ENCODE measurements at regions not wholly inside any gene's neighbourhood (a gene's known extent, or its start where the extent isn't known, plus 50 kb on each side); places are given as distances from the start of the nearest gene placed in this dataset.
A peak's percentile ranks its signal among the peaks of the same experiment; 100 is the strongest.

DNA sequence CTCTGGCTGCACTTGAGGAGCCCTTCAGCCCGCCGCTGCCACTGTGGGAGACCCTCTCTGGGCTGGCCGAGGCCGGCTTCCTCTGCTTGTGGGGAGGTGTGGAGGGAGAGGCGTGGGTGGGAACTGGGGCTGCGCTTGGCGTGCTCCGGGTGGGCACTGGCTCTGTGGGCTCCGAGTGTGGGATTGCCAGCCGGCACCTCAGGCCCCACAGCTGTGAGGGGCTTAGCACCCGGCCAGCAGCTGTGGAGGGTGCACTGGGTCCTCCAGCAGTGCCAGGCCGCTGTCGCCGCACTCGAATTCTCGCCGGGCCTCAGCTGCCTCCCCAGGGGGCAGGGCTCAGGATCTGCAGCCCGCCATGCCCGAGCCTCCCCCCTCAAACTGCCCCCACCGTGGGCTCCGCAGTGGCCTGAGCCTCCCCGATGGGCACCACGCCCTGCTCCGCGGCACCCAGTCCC, 808.0 kb upstream of the SOX11 start:
- no peaks in the 10 kb centered on the region for H3K9me3 ChIP-seq (ENCODE audit: low read length)
- H3K27me3 ChIP-seq (ENCODE audit: insufficient read depth, low read length) = no peaks in the 10 kb centered on the region
- no peak overlapping the region for H2AFZ ChIP-seq (ENCODE audit: low read depth, low read length)
- H3K36me3 ChIP-seq (ENCODE audit: insufficient read depth, low read length) = no peaks in the 10 kb centered on the region
- H3K4me1 ChIP-seq (ENCODE audit: insufficient read depth, low read length) = no peaks in the 10 kb centered on the region
- H3K4me3 ChIP-seq (ENCODE audit: low read length) = no peak overlapping the region

DNA sequence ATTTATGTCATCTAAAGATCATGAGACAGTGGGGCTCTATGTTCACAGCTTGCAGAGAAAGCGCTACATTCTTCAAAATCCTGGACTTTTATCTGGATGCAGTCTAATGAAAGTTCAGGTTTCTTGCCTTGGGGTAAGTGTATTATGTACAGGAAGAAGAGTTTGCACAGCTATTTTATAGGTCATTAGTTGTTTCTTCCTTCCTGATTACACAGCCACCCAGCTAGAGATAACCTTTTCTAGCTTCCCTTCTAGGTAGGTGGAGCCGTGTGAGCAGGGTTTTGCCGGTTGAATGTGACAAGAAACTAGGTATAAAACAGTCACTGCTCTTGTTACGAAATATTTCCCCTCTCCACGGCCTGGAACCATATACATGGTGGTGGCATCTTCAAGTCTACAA, 800.8 kb upstream of the SOX11 start:
- Histone ChIP-seq H3K27me3 (ENCODE audit: insufficient read depth, low read length) (no peaks in the 10 kb centered on the region), H3K4me1 (ENCODE audit: insufficient read depth, low read length) (no peaks in the 10 kb centered on the region), H3K4me3 (ENCODE audit: low read length) (no peak overlapping the region), H3K9me3 (ENCODE audit: low read length) (no peaks in the 10 kb centered on the region), H2AFZ (ENCODE audit: low read depth, low read length) (no peak overlapping the region), H3K36me3 (ENCODE audit: insufficient read depth, low read length) (no peaks in the 10 kb centered on the region)

DNA sequence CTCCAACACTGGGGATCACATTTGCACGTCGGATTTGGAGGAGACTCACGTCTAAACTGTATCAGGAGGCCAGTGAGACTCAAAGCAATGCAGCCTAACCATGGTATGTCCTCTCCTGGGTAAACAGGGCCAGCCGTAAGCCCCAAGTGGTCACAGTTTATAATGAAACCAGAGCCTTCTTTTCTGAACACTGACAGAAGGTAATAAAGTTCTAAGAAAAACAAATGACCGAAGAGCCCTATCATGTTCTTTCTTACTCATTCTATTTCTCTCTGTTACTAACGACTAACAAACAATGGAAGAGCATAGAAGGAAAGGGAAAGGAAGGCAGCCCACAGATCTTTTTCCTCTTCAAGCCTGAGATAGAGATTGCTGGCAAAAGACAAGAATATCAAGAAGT, 796.8 kb upstream of the SOX11 start:
- H3K9me3 ChIP-seq (ENCODE audit: low read length) = no peaks in the 10 kb centered on the region
- H3K36me3 ChIP-seq (ENCODE audit: insufficient read depth, low read length) = no peaks in the 10 kb centered on the region
- H3K4me1 ChIP-seq (ENCODE audit: insufficient read depth, low read length) = no peaks in the 10 kb centered on the region

DNA sequence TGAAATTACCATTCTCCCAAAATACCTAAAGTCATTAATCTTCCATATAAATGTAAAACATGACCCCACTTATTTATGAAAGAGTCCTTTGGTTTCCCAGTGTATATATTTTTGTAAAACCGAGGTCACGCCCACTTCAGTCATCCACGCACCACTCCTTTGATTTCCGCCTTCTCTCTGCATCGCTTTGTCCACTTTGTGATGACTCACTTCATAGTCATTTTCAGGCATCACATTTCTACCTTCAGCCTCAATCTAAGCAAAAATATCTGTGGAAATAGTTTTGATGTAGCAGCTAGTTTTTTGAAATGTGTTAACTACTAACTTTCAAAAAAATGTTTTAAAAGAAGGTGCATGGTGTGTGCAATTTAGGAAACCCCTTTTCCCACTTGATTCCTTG, 793.5 kb upstream of the SOX11 start:
- Histone ChIP-seq H3K36me3 (ENCODE audit: insufficient read depth, low read length) (no peaks in the 10 kb centered on the region), H3K4me3 (ENCODE audit: low read length) (no peak overlapping the region), H2AFZ (ENCODE audit: low read depth, low read length) (no peak overlapping the region), H3K4me1 (ENCODE audit: insufficient read depth, low read length) (peaks cover 5% of the 10 kb centered on the region), H3K9me3 (ENCODE audit: low read length) (no peaks in the 10 kb centered on the region), H3K27me3 (ENCODE audit: insufficient read depth, low read length) (no peaks in the 10 kb centered on the region)

More for the DNA sequence above, 796.8 kb upstream of the SOX11 start:
- Histone ChIP-seq H2AFZ (ENCODE audit: low read depth, low read length) (no peak overlapping the region), H3K27me3 (ENCODE audit: insufficient read depth, low read length) (no peaks in the 10 kb centered on the region), H3K4me3 (ENCODE audit: low read length) (no peak overlapping the region)

DNA sequence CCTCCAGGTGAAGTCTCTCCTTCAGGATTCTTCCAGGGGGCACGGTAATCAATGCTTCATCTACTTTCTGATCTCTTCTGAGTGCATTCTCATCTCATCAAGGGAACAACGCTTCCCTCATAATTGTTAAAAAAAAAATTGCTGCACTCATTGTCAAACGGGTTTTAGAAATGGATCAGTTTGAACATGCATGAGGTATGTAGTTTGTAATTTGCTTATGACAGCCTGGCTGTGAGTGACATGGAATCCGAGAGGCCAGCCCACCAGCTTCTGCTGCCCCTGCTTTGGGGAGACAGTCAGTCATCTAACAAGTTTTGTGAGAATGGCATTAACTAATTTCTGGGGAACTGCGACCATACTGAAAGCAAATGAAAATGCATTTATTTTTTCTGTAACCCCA, 791.9 kb upstream of the SOX11 start:
- Histone ChIP-seq H3K9me3 (ENCODE audit: low read length) (no peaks in the 10 kb centered on the region), H3K4me1 (ENCODE audit: insufficient read depth, low read length) (peaks cover 5% of the 10 kb centered on the region), H3K36me3 (ENCODE audit: insufficient read depth, low read length) (no peaks in the 10 kb centered on the region), H2AFZ (ENCODE audit: low read depth, low read length) (no peak overlapping the region), H3K4me3 (ENCODE audit: low read length) (no peak overlapping the region), H3K27me3 (ENCODE audit: insufficient read depth, low read length) (no peaks in the 10 kb centered on the region)

DNA sequence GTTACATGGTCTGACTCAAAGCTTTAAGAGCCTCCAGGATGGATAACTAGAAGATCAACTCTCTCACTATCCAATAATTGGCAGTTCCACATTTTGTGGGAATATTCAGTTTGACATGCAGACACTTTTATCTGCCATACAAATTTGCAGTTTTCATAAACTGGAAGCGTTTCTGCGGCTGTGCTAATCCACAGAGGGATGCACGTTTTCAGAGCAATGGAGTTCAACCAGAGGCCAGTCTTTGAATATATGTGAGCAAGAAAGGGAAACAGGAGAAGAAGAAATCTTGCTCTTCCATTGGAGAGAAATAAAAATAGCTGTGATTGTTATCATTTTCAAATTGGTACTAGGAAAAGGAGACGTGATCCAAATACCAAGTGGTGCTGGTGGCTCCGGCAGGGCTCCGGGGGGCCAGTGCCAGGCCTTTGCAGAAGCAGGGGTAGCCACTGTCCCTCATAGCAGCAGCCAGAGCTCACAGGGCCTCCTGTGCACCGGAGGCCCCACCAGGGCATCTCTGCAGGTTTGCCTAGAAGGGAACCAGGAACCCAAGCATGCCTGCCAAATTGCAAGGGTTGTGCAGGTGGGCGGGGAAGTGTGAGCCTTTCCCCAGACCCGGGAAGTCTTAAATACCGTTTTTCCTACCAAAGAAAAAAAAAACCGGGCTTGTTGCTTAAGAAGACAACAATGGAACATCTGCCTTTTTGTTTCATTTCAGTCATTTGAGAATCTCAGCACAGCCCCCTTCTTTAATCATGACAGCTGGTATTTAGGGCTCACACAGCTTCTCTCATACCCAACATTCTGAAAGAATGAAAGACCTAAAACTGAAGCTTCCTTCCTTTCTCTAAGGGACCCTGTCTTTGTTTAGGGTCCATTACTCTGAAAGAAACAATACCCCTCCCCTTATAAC, 791.1 kb upstream of the SOX11 start:
- Histone ChIP-seq H3K36me3 (ENCODE audit: insufficient read depth, low read length) (no peaks in the 10 kb centered on the region), H3K4me1 (ENCODE audit: insufficient read depth, low read length) (peaks cover 5% of the 10 kb centered on the region), H3K9me3 (ENCODE audit: low read length) (no peaks in the 10 kb centered on the region), H3K27me3 (ENCODE audit: insufficient read depth, low read length) (no peaks in the 10 kb centered on the region), H2AFZ (ENCODE audit: low read depth, low read length) (peak overlapping the region; percentile 28), H3K4me3 (ENCODE audit: low read length) (no peak overlapping the region)

DNA sequence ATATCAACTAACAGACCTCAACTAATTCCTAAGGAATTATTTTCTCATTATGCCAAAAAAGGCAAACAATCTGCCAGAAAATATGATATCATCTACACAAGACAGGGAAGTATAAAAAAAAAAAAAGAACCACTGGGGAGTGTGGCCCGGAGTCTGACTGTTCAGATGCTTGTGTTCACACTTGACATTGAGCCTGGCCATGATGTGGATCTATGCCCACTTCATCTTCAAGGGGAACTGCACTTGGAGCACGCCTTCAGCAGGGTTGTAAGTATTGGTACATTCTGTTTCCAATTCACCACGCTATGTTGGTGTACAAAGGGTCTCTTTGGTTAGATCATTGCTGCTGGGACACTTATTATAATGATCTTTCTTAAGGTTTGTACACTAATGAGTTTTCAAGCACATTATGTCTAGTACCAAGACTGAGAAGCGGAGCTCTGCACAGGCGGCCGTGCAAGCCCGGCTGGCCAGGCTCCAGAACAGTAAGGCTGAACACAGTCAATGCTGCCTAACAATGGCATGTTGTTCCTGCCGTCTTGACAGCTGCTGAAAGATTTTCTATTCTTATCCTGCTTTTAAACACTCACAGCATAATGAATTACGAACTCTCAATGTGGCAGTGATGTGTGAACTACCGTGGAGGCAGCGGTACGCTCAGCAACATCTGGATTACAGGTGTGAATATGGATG, 788.4 kb upstream of the SOX11 start:
- no peaks in the 10 kb centered on the region for H3K27me3 ChIP-seq (ENCODE audit: insufficient read depth, low read length)
- H2AFZ ChIP-seq (ENCODE audit: low read depth, low read length) = no peak overlapping the region
- peaks cover 5% of the 10 kb centered on the region for H3K4me1 ChIP-seq (ENCODE audit: insufficient read depth, low read length)
- H3K36me3 ChIP-seq (ENCODE audit: insufficient read depth, low read length) = no peaks in the 10 kb centered on the region
- no peak overlapping the region for H3K4me3 ChIP-seq (ENCODE audit: low read length)
- H3K9me3 ChIP-seq (ENCODE audit: low read length) = no peaks in the 10 kb centered on the region

DNA sequence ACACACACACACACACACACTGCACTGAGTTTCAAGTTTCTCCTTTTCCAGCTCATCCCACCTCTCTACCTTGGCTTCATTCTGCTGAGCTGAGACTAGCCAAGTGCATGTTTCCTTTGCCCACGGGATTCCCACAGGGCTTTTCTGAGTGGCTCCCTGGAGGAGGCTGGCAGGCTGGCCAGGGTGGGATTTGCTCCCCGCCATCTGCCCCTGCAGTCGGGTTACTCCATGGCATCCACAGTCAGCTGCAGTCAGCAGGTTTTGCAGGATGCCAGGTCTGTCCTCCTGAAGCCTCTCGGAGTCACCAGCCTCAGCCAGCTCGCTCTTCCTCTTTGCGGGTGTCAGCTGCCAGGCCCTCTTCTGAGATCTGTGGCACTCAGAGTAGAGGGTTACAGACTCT, 783.7 kb upstream of the SOX11 start:
- Histone ChIP-seq H3K9me3 (ENCODE audit: low read length) (no peaks in the 10 kb centered on the region), H2AFZ (ENCODE audit: low read depth, low read length) (no peak overlapping the region), H3K27me3 (ENCODE audit: insufficient read depth, low read length) (no peaks in the 10 kb centered on the region)

DNA sequence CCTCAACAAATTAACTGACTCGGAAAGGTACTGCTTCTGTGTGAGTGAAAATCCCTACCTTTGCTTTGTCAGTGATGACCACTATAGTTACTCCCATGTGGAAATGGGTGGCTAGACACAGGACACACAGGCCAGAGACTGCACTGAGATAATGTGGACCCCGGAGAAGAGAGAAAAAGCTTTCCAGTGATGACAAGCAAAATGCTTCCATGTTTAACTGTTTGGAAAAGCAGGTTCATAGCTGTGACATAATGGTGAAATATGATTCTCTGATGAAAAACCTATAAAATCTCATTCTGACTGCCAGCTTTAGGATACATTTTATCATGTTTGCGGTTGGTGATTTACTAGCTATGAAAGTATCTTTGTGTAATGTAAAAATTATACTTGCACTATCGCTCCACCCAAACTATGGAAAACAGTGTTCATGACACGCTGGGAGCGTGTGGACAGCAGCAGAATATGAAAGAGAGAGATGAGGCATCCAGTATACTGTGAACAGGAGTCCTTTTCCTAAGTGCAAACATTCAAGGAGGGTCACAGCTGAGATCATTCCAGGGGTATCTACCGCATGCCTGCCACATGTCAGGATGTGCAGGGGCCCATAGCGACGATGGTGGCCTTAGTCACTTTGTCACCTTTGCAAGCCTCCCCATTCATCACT, 782.7 kb upstream of the SOX11 start:
- Histone ChIP-seq H3K27me3 (ENCODE audit: insufficient read depth, low read length) (no peaks in the 10 kb centered on the region), H3K36me3 (ENCODE audit: insufficient read depth, low read length) (no peaks in the 10 kb centered on the region), H2AFZ (ENCODE audit: low read depth, low read length) (no peak overlapping the region), H3K4me3 (ENCODE audit: low read length) (no peak overlapping the region), H3K9me3 (ENCODE audit: low read length) (no peaks in the 10 kb centered on the region), H3K4me1 (ENCODE audit: insufficient read depth, low read length) (no peaks in the 10 kb centered on the region)

More for the DNA sequence above, 783.7 kb upstream of the SOX11 start:
- Histone ChIP-seq H3K4me3 (ENCODE audit: low read length) (no peak overlapping the region), H3K4me1 (ENCODE audit: insufficient read depth, low read length) (no peaks in the 10 kb centered on the region), H3K36me3 (ENCODE audit: insufficient read depth, low read length) (no peaks in the 10 kb centered on the region)

DNA sequence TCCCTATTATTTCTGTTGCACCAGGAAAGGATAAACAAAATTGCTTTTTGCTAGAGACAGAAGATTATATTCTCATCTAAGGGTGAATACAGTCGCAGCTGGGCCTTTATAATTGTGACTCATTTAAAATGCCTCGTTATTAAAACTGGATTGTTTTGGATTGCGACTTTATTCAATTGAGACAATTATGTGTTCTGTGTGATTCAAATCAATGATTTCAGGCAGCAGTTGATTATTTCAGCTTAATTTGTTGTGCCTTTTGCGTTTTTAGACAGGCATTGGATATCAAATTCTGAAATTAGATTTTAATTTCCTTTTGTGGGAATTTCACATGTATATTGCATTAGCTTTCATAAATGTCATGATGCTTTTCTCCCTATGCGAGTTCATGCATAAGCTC, 778.1 kb upstream of the SOX11 start:
- no peaks in the 10 kb centered on the region for H3K27me3 ChIP-seq (ENCODE audit: insufficient read depth, low read length)

DNA sequence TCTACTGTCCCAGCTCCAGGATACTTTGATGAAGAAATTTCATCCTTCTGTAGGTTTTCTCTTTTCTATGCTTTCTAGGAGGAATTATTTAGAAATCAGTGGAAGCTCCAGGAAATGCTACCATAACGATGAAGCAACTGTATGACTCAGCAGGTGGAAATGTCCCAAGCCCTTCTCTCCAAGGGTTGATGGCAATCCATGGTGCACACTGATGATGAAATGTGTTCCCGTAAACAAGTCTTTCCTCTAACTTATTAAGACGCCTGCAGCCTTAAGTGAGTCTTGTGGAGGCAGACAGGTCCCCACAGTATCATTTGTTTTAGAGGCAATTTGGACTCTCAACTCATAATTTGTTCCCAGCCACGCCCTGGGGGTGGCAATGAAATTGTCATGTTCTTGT, 777.6 kb upstream of the SOX11 start:
- H3K27me3 ChIP-seq (ENCODE audit: insufficient read depth, low read length) = no peaks in the 10 kb centered on the region

More for the DNA sequence above, 778.1 kb upstream of the SOX11 start:
- Histone ChIP-seq H3K4me1 (ENCODE audit: insufficient read depth, low read length) (no peaks in the 10 kb centered on the region), H2AFZ (ENCODE audit: low read depth, low read length) (no peak overlapping the region), H3K4me3 (ENCODE audit: low read length) (no peak overlapping the region), H3K9me3 (ENCODE audit: low read length) (no peaks in the 10 kb centered on the region), H3K36me3 (ENCODE audit: insufficient read depth, low read length) (no peaks in the 10 kb centered on the region)

DNA sequence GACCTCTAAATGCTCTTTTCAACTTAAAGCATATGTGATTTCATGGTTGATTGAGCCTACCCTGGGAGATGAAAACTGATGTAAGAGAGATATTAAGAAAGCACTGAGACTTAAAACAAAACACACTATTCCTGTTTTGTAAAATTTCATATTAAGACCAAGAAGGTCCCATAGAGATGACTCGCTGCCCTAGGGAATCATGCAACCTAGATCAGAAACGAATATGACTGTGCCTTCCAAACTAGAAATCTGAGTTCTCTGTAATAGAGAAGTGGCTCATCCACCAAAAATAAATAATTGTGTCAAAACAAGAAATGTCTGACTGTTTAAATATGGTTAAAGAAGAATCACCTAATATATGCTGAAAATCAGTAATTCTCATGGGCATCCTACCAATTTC, 776.8 kb upstream of the SOX11 start:
- no peaks in the 10 kb centered on the region for H3K9me3 ChIP-seq (ENCODE audit: low read length)
- no peaks in the 10 kb centered on the region for H3K4me1 ChIP-seq (ENCODE audit: insufficient read depth, low read length)
- H3K36me3 ChIP-seq (ENCODE audit: insufficient read depth, low read length) = no peaks in the 10 kb centered on the region
- H3K4me3 ChIP-seq (ENCODE audit: low read length) = no peak overlapping the region
- H2AFZ ChIP-seq (ENCODE audit: low read depth, low read length) = no peak overlapping the region
- no peaks in the 10 kb centered on the region for H3K27me3 ChIP-seq (ENCODE audit: insufficient read depth, low read length)

More for the DNA sequence above, 777.6 kb upstream of the SOX11 start:
- H3K4me1 ChIP-seq (ENCODE audit: insufficient read depth, low read length) = no peaks in the 10 kb centered on the region
- no peaks in the 10 kb centered on the region for H3K36me3 ChIP-seq (ENCODE audit: insufficient read depth, low read length)
- no peak overlapping the region for H3K4me3 ChIP-seq (ENCODE audit: low read length)
- no peak overlapping the region for H2AFZ ChIP-seq (ENCODE audit: low read depth, low read length)
- no peaks in the 10 kb centered on the region for H3K9me3 ChIP-seq (ENCODE audit: low read length)

DNA sequence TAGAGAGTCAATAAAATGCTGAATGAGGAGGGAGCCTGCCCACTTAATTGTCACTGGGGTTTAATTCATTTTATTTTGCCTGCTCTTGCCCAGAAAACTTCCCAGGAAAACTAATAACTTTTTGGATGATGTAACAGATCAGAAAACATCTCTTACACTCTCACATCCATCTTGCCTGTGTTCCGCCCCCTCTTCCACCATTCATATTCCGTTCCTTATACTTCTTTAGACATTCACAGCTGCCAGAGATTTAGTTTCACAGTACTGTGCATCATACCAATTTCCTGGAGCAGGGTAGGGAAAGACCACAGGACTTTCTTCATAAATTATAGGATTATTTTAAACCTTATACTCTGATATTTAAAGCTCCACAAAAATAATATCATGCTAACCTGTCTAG, 776.1 kb upstream of the SOX11 start:
- no peaks in the 10 kb centered on the region for H3K27me3 ChIP-seq (ENCODE audit: insufficient read depth, low read length)
- H3K4me3 ChIP-seq (ENCODE audit: low read length) = no peak overlapping the region
- no peaks in the 10 kb centered on the region for H3K4me1 ChIP-seq (ENCODE audit: insufficient read depth, low read length)
- H3K36me3 ChIP-seq (ENCODE audit: insufficient read depth, low read length) = no peaks in the 10 kb centered on the region
- no peaks in the 10 kb centered on the region for H3K9me3 ChIP-seq (ENCODE audit: low read length)
- no peak overlapping the region for H2AFZ ChIP-seq (ENCODE audit: low read depth, low read length)

All from neuron (in vitro differentiated cells).